Right cardiac atrium (tissue), 5 donors: ENCODE measurements at regions not wholly inside any gene's neighbourhood (a gene's known extent, or its start where the extent isn't known, plus 50 kb on each side); places are given as distances from the start of the nearest gene placed in this dataset.

Experiments
- ATAC-seq, 2 donors: fragments of 200-7000 bp; cut with Tn5 transposase; one replicate each; pipeline versions ENCODE4 v1.8.0 to v1.9.1; 2020; ENCODE audit warnings: moderate library complexity in 2 of 2, mild to moderate bottlenecking in 1 of 2
- DNase-seq, 3 donors: peaks; one replicate each; pipeline ENCODE4 v3.0.0-alpha.2; 2020
- H3K27ac ChIP-seq: one replicate; pipeline ENCODE4 v1.5.1; 2013; ENCODE audit warnings: mild to moderate bottlenecking, low read length, control low read depth, moderate library complexity
- H3K27me3 ChIP-seq: one replicate; pipeline ENCODE4 v1.6.1; 2013; ENCODE audit not compliant: control insufficient read depth, insufficient read depth
- H3K4me1 ChIP-seq: one replicate; pipeline ENCODE4 v1.6.1; 2013; ENCODE audit warnings: low read length; ENCODE audit not compliant: control insufficient read depth, insufficient read depth
- H3K4me3 ChIP-seq: one replicate; pipeline ENCODE4 v1.5.1; 2013; ENCODE audit warnings: low read length, control low read depth
- H3K9me3 ChIP-seq: one replicate; pipeline ENCODE4 v1.6.1; 2013; ENCODE audit warnings: low read length; ENCODE audit not compliant: control insufficient read depth
- WGBS: extraction: QIAGEN DNeasy Blood & Tissue Kit; methylation state at CpG from one replicate; pipeline ENCODE4 v1.1.7; 2013; 5-methylcytosine and 5-hydroxymethylcytosine counted together
- intact Hi-C, 4 donors: fragments of 100-400 bp; cut with DNase I; formaldehyde crosslinking; loops; one replicate each; pipeline versions ENCODE4 v1.11.0 to v1.14.0; 2022 to 2023
- donor health status: healthy with polysubstance abuse.
- donor health status: DM: no; HTN: yes; CAD: no.
- donor health status: DM: no; HTN: no; CAD: no.
- donor health status: DM: no; HTN: yes; CAD: no; lungs with severe emphysema.
- donor health status: DM: yes; HTN: yes; CAD: no.

DNA sequence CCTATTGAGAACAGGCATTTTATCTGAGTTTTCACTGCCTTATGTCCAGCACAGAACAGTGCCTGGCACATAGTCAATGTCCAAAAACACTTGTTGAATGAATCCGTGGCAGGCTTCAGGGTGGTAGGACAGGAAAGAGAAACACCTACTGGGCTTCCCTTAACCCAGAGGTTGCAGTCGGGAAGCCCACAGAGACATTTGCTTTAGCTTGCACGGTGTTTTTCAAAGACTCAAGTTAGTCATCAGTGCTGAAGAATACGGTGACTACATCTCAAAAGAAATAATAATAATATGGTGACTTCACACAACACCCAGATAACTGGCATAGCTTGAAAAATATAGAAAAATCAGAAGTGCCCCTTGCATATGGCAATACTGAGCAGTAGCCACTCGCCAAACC lies 160.4 kb downstream of the CD83 start:
- no peaks in the 10 kb centered on the region for H3K27me3 ChIP-seq
- DNase-seq (no peak), ATAC-seq (no peak)
- H3K4me3 ChIP-seq = no peak overlapping the region
- intact Hi-C loops = no loop called here
- H3K9me3 ChIP-seq = no peaks in the 10 kb centered on the region
- H3K27ac ChIP-seq = no peak overlapping the region
- 78% methylated on average over 5 of the region's 5 CpGs for WGBS
- peaks cover 4% of the 10 kb centered on the region for H3K4me1 ChIP-seq

DNA sequence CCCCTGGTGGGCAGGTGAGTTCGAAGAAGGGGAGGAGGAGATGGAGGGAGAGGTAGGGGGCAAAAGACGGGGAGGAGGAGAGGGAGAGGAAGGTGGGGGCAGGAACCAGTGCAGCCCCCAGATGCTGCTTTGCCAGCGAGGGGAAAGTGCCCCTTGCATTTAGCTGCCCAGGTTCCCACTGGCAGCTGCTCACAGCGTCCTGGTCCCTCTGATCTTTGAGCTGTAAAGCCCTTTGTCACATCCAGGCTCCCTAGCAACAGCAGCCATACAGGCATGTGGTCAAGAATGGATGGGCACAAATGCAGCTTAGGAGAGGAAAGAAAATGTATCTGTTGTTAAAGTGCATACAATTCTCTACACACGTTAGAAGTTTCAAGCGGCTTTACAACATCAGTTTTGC lies 160.9 kb downstream of the CD83 start:
- WGBS = 90% methylated on average over 6 of the region's 6 CpGs
- Histone ChIP-seq H3K4me1 (peaks cover 4% of the 10 kb centered on the region), H3K27ac (no peak overlapping the region), H3K4me3 (no peak overlapping the region), H3K9me3 (no peaks in the 10 kb centered on the region), H3K27me3 (no peaks in the 10 kb centered on the region)
- ATAC-seq (no peak), DNase-seq (no peak)
- intact Hi-C loops = no loop called here

DNA sequence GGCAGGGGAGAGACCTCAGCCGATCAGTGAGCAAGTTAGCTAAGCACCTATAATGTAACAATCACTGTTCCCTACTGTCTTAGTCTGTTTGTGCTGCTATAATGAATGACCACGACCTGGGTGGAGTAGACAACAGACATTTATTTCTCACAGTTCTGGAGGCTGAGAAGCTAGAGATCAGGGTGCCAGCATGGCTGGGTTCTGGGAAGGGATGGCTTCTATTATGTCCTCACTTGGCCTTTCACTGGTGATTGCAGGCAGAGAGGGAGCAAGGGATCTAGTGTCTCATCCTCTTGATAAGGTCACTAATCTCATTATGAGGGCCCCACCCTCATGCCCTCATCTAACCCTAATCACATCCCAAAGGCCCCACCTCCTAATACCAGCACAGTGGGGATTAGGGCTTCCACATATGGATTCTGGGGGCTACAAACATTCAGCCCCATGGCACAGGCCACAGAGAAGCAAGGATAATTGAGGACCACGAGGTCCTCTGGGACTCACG lies 162.5 kb downstream of the CD83 start:
- no peaks in the 10 kb centered on the region for H3K27me3 ChIP-seq
- H3K4me3 ChIP-seq = no peak overlapping the region
- ATAC-seq (no peak), DNase-seq (no peak)
- intact Hi-C loops = no loop called here
- peaks cover 4% of the 10 kb centered on the region for H3K4me1 ChIP-seq
- WGBS = 90% methylated on average over 4 of the region's 4 CpGs
- no peak overlapping the region for H3K27ac ChIP-seq
- H3K9me3 ChIP-seq = no peaks in the 10 kb centered on the region

DNA sequence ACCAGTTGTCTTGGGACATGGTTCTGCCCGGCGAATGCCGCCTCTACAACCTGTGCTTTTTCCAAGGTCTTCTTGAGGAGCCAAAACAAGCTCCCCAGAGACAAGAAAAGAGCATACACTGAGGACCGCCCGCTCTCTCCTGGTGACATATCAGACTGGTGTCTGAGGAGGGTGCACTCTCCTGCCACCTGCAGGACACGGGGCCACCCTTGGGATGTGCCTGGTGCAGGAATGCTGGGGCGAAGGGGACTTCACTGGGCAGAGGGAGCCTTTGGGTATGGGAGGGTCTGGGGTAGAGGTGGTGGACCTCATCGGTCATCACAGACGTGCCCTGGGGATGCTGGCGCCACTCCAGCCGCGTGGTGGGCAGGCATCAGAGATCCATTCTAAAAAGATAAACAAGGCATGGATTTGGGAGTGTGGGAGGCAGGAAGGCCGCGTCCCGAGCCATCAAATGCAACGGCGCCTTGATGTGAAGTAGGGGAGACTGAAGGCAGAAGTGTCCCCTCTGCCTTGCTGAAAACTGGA lies 163.3 kb downstream of the CD83 start:
- Histone ChIP-seq H3K9me3 (no peaks in the 10 kb centered on the region), H3K27ac (no peak overlapping the region), H3K4me1 (peaks cover 2% of the 10 kb centered on the region), H3K27me3 (no peaks in the 10 kb centered on the region), H3K4me3 (no peak overlapping the region)
- ATAC-seq (no peak), DNase-seq (no peak)
- intact Hi-C loops = no loop called here
- 94% methylated on average over 17 of the region's 17 CpGs for WGBS

DNA sequence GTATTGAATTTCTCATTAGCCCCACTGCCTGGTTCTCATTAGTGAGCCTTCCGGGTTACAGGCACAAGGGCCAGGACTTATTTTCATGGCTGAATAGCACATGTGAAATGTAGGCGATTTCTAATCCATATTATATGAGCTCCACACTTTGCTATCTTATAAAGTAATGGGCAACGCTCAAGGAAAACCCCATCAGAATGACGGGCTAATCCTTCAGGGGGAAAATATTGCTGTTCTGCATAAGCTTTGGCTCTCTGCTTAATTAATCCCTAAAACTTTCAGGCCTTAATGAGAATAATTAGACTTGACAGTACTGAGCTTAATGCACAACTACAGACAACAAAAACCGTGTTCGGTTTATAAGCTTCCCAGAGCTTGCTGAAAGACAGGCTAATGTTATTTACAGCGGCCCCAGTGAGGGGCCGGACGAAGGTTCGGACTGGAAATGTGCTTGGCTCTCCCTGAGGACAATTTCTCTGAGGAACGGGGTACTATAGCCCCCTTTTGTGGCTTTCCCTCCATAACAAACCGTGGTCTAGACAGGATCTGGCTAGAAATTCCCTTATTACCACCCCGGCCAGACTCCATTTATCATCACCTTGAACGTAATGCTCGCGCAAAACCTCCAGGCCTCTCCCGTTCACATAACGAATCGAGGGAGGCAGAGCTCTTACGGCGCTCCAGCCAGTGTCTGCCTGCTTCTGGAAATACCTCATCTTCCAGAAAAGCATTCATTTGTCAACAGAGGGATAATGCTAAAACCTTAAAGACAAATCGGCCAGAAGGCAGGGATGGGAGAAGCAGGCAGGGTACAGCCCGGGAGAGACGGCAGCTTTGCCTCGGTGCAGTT lies 164.5 kb downstream of the CD83 start:
- Histone ChIP-seq H3K4me1 (no peaks in the 10 kb centered on the region), H3K9me3 (no peaks in the 10 kb centered on the region), H3K4me3 (no peak overlapping the region), H3K27me3 (no peaks in the 10 kb centered on the region), H3K27ac (no peak overlapping the region)
- intact Hi-C loops = no loop called here
- 96% methylated on average over 25 of the region's 25 CpGs for WGBS
- DNase-seq (no peak), ATAC-seq (no peak)

DNA sequence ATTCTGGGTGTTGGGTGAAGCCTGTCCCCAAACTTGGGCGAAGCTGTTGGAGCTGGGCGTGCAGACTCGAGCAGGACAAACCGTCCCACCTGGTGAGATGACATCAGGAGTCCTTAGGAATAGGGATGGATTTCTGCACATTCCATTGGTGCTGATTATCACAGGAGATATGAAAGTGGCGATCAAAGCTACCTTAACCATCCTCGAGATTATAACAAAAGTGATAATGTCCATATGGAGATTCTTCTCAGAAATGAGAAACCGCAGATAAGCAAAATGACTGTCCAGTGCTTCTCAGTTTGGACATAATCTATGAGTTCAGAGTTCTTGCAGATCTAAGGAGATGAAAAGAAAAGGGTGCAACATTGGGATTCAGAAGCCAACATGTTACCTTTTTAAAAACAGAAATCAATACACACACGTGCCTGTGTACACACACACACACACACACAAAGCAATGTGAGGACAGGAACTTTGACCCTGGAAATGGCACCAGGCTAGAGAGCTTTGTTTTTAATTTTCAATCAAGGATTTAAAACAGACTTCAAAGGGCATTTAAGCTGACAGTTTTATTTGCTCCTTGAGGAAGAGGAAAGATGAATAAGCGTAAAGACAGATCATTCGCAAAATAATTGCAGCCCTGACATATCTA lies 165.4 kb downstream of the CD83 start:
- H3K9me3 ChIP-seq = no peaks in the 10 kb centered on the region
- H3K4me3 ChIP-seq = no peak overlapping the region
- intact Hi-C loops = no loop called here
- H3K27ac ChIP-seq = no peak overlapping the region
- 89% methylated on average over 10 of the region's 10 CpGs for WGBS
- ATAC-seq (no peak), DNase-seq (no peak)
- no peaks in the 10 kb centered on the region for H3K4me1 ChIP-seq
- H3K27me3 ChIP-seq = no peaks in the 10 kb centered on the region

DNA sequence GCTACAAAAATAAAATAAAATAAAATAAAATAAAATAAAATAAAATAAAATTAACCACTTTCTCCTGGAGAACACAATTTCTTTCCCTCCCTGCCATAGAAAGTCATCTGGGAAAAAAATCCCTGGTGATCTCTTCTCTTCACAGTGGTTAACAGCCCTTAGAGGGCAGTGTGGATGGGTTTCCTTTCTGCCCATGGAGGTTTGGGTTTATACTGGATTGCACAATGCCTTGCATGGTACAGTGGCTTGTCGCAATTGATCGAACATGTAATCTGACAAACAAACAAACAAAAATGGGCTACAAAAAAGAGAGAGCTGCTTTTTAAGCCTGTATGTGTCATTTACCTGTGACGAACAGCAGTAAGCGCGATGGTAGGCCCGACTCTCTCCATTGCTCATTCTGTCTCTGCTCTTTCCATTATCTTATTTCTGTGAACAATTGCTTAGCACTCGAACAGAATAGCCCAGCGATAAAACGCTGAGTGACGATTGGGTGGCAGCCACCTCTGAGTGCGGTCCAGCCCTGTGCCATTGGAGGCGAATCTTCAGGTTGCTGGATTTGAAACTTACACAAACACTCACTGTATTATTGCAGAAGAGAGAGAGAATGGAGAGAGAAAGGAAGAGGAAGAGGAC lies 166.1 kb downstream of the CD83 start:
- no peaks in the 10 kb centered on the region for H3K27me3 ChIP-seq
- no peak for ATAC-seq
- H3K4me1 ChIP-seq = no peaks in the 10 kb centered on the region
- intact Hi-C loops = no loop called here
- no peaks in the 10 kb centered on the region for H3K9me3 ChIP-seq
- no peak overlapping the region for H3K27ac ChIP-seq
- WGBS = 89% methylated on average over 12 of the region's 12 CpGs
- H3K4me3 ChIP-seq = no peak overlapping the region
- DNase-seq = no peak

DNA sequence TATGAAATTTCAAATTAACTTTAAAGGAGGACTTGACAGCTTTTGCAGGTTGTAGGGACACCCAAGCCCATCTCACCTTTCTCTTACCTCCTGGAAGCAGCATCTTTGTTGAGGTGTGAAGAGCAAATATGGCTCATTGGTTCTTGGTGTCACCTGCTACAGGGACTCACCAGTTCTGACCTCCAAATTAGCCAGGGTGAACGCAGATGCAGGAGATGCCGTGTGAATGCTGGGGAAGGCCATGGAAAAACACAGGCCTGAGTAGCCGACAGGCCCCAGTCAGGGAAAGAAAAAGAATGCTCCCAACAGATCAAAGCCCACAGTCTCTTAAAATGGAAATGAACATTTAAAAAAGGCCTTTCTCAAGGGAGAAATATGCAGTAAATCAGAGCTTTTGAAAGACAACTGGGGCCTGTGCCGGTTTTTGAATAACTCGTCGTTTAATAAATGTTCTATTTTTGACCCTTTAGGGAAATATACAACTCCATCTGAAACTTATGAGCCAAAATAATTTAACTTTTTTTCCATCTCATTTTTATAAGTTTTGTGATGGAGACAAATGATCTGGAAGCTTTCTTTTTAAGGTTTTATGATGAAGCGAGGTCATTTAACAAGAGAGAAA lies 167.5 kb downstream of the CD83 start:
- Histone ChIP-seq H3K4me1 (no peaks in the 10 kb centered on the region), H3K27ac (no peak overlapping the region), H3K4me3 (no peak overlapping the region), H3K27me3 (no peaks in the 10 kb centered on the region), H3K9me3 (no peaks in the 10 kb centered on the region)
- DNase-seq (no peak), ATAC-seq (no peak)
- WGBS = 77% methylated on average over 7 of the region's 7 CpGs
- intact Hi-C loops = no loop called here

DNA sequence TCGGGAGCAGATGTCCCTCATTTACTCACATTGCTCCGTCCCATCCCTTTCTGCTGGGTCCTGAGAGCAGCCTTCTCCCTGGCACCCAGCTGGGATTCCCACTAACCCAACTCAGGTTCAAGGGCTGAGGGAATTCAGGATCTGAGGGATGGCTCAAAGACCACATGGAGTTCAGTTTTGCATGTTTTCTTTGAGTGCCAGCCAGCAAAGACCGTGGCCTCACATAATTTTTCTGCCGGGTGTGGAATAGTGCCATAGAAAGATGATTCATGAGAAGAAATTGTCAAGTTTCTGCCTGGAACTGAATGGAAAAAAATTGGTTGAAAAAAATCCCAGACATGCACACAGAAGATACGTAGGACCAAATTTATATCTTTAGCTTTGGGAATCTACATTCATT lies 168.6 kb downstream of the CD83 start:
- 51% methylated on average over 5 of the region's 5 CpGs for WGBS
- ATAC-seq = peak; percentile 56 to 64
- Histone ChIP-seq H3K9me3 (no peaks in the 10 kb centered on the region), H3K4me3 (no peak overlapping the region), H3K27me3 (no peaks in the 10 kb centered on the region), H3K4me1 (no peaks in the 10 kb centered on the region), H3K27ac (no peak overlapping the region)
- intact Hi-C loops = no loop called here
- DNase-seq = peak in 1 of 3 donors; percentile 45

DNA sequence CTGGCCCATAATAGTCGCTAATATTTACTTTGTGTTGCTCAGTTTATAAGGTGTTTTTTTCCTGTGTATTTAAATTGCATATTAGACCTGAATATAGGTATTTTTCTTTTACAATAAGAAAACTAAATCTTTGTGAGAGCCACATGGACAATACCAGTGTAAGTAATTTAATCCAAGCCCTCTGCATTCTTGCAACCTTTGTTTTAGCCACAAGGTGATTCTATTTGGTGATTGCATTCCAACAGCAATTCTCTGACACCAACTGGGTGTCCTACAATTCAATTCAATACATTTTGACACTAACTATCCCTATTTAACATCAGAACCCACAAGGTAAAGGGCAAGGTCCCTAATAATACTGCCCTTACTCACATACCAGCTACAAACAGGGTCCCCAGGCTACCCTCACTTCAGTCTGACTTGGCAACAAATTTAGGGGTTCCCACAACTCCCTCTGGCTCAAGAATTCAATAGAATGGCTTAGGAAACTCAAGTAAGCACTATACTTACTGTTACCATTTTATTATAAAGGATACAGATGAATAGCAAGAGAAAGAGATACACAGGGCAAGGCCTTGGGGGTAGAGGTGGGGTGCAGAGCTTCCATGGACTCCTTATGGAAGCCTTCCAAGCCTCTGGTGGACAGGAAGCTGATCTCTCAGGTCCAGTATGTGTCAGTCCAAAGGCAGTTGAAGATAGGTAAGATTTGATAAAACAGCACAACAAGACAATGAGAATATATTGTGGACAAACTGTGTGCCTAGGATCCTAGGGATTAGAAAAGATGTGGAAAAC lies 169.3 kb downstream of the CD83 start:
- WGBS = 83% methylated on average over 1 of the region's 1 CpG
- no peaks in the 10 kb centered on the region for H3K9me3 ChIP-seq
- ATAC-seq = no peak
- no peaks in the 10 kb centered on the region for H3K27me3 ChIP-seq
- intact Hi-C loops = no loop called here
- no peaks in the 10 kb centered on the region for H3K4me1 ChIP-seq
- no peak overlapping the region for H3K4me3 ChIP-seq
- DNase-seq = no peak
- H3K27ac ChIP-seq = no peak overlapping the region
